Testis (tissue), 2 donors: ENCODE measurements at regions not wholly inside any gene's neighbourhood (a gene's known extent, or its start where the extent isn't known, plus 50 kb on each side); places are given as distances from the start of the nearest gene placed in this dataset.

Source experiments
- CTCF ChIP-seq, 3 experiments: fragments of 450-650 bp in 2 of 3; fragments of 200-600 bp in 1 of 3; sonication (generic) in 1 of 3; IDR thresholded peaks; one replicate each; pipeline ENCODE4 v1.5.1; 2016 to 2019; ENCODE audit warnings: antibody characterized with exemption in 3 of 3, mild to moderate bottlenecking in 2 of 3, moderate library complexity in 1 of 3
- POLR2A ChIP-seq: fragments of 450-650 bp; IDR thresholded peaks from one replicate; pipeline ENCODE4 v1.6.1; 2017; ENCODE audit warnings: antibody characterized with exemption, mild to moderate bottlenecking, moderate library complexity

GRCh38 chr9:103734471-103734870 is 359.6 kb upstream of the SMC2 start:
- TF ChIP-seq CTCF (IDR thresholded peaks at IDR 0.05) (no peak), POLR2A (no peak)
